AG04450 (cell line): ENCODE measurements at regions not wholly inside any gene's neighbourhood (a gene's known extent, or its start where the extent isn't known, plus 50 kb on each side); places are given as distances from the start of the nearest gene placed in this dataset.

ENCODE experiments used
- CTCF ChIA-PET: fragments of 300-600, 350-600 bp; formaldehyde crosslinking; extraction: SDS; loops from one replicate; lab custom pipeline; 2022; ENCODE audit warnings: antibody characterized with exemption, inconsistent platforms; lab: Charles Lee
- POLR2A ChIA-PET: fragments of 350-600 bp; formaldehyde crosslinking; extraction: SDS; loops from one replicate; lab custom pipeline; 2021; ENCODE audit warnings: antibody characterized with exemption, inconsistent platforms; lab: Yijun Ruan, JAX
- DNase-seq: peaks from one replicate; pipeline ENCODE4 v3.0.0-alpha.2; 2011; ENCODE audit warnings: low read depth, low spot score
- H3K27ac ChIP-seq: one replicate; pipeline ENCODE4 v1.5.1; 2012; ENCODE audit warnings: low read depth, low read length, control low read depth
- H3K27me3 ChIP-seq: one replicate; pipeline ENCODE4 v1.6.0; 2012; ENCODE audit warnings: low read length; ENCODE audit not compliant: control insufficient read depth, insufficient read depth
- H3K4me3 ChIP-seq: 2 replicates; pipeline ENCODE4 v1.5.1; 2011; ENCODE audit warnings: mild to moderate bottlenecking, low read depth, low read length, control low read depth
- H3K9me3 ChIP-seq: 2 replicates; pipeline ENCODE4 v1.5.1; 2012; ENCODE audit warnings: low read length; ENCODE audit not compliant: control insufficient read depth, insufficient read depth
- CTCF ChIP-seq: IDR thresholded peaks from 2 replicates; pipeline ENCODE4 v1.5.1; 2011; ENCODE audit warnings: low read depth, low read length, control low read depth, inconsistent platforms

DNA sequence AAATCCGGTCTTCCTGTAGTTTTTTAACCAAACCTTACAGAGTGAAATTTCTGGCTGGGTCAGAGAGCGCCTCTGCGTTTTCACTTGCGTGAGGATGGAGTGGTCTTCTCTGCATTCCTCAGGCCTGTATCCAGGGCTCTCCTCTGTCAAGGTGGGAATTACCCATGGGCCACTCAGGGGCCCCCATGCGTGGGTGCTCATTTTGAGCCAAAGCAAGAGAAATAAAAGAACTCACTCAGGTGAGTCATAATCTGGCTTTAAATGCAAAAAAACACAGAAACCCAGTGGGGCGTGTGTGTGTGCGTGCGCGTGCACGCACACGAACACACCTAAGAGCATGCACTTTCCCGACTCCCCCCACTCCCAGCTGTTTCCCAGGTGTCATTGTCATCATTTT, 104.0 kb upstream of the PWP1 start:
- H3K9me3 ChIP-seq, result no peaks in the 10 kb centered on the region
- POLR2A ChIA-PET, result no interaction called here
- no peaks in the 10 kb centered on the region for H3K27me3 ChIP-seq
- H3K27ac ChIP-seq, result no peak overlapping the region
- CTCF ChIA-PET, result no interaction called here
- peak overlapping the region; percentile 38 for H3K4me3 ChIP-seq
- DNase-seq, result no peak
- no peak for TF ChIP-seq CTCF

DNA sequence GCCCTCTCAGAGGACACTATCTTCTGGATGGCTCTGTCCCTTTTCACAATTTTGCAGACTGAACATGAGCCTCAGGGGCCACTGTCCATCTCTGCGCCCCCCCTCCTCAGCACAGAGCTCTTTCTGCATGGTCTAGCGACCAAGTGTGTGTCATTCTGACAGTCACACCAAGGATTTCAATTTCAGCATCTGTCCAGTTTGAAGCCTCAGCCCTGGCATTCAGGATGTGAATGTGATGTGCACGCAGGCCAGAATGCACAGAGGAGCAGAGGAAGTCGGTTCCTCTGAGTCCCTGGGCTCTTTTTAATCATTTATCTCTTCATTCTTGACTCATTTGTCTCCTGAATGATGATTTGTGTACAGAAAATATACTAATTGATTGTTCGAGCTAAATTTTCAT, 102.0 kb upstream of the PWP1 start:
- ChIA-PET CTCF (interaction anchor here (0.6 to 4.6 kb wide), 3 partner anchors 25 to 491 kb away, joined by 3 to 26 read pairs (median 7); no protein-coding TSS in a partner anchor), POLR2A (no interaction called here)
- DNase-seq, result no peak
- no peak overlapping the region for H3K4me3 ChIP-seq
- H3K27me3 ChIP-seq, result no peaks in the 10 kb centered on the region
- no peak overlapping the region for H3K27ac ChIP-seq
- peaks cover 7% of the 10 kb centered on the region; the same call in 1 of the 2 replicates for H3K9me3 ChIP-seq
- no peak for TF ChIP-seq CTCF

GRCh38 chr12:107584563-107584962, 101.0 kb upstream of the PWP1 start:
- Histone ChIP-seq H3K9me3 (peaks cover 7% of the 10 kb centered on the region; the same call in 1 of the 2 replicates), H3K4me3 (no peak overlapping the region), H3K27ac (no peak overlapping the region), H3K27me3 (no peaks in the 10 kb centered on the region)
- no peak for TF ChIP-seq CTCF
- no peak for DNase-seq
- CTCF ChIA-PET, result interaction anchor here (1.9 to 4.6 kb wide), 2 partner anchors 24 to 453 kb away, joined by 7 to 26 read pairs; no protein-coding TSS in a partner anchor
- POLR2A ChIA-PET, result no interaction called here

DNA sequence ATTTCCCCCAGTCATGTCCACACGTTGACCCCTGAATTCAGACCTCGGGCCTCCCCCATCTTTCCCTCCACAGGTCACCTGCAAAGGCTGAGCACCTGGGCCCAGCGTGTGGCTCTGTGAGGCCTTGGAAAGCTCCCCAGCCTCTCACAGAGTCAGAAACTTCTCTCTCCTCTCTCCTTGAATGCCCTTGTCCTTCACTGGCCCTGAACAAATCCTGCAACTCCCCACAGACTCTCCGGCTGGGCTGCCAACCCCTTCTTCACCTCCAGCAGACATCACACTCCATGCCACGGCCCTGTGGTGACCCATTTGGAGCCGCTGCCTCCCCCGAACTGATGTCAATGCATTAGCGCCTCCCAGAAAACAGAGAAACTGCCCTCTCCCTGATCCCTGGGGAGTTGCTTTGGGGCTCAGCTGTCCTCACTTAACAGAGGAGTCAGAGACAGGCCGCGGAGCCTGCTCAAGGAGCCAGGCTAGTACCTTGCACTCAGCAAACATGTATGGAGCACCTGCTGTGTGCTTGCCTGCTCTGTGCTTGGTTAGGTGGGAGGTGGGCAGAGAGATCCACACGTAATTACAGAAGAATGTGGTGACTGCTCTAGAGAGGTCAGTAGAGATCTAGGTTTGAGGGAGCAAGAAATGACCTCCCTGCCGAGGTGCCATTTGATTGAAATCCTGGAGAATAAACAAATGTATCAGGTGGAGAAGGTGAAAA, 99.2 kb upstream of the PWP1 start:
- Histone ChIP-seq H3K27me3 (no peaks in the 10 kb centered on the region), H3K27ac (no peak overlapping the region), H3K9me3 (peaks cover 7% of the 10 kb centered on the region; the same call in 1 of the 2 replicates), H3K4me3 (no peak overlapping the region)
- CTCF ChIA-PET, result interaction anchor here (4.6 kb wide), 1 partner anchor 22 kb away, joined by 26 read pairs; no protein-coding TSS in a partner anchor
- POLR2A ChIA-PET, result no interaction called here
- no peak for DNase-seq
- TF ChIP-seq CTCF, result no peak

DNA sequence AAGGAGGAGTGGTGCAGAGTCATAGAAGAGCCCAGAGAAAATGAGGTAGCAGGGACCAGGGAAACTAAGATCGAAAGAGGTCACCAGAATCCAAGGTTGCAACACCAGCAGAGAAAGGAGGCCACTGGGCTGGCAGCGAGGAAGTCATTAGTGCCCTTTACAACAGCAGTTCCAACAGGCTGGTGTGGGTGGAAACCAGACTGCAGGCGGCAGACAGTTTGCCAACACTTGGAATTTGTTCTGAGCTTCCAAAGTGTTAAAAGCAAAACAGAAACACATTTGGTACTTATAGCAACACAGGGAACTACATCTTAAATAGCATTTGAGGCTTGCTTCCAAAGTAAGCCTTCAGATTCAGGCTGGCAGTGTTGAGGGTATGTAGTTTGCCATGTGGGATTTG, 95.2 kb upstream of the PWP1 start:
- POLR2A ChIA-PET, result no interaction called here
- peaks cover 11% of the 10 kb centered on the region; the same call in 1 of the 2 replicates for H3K9me3 ChIP-seq
- DNase-seq, result no peak
- no peak overlapping the region for H3K27ac ChIP-seq
- CTCF ChIA-PET, result interaction anchor here (0.9 to 1.3 kb wide), 3 partner anchors 12 to 485 kb away, joined by 3 to 4 read pairs (median 4); no protein-coding TSS in a partner anchor
- no peaks in the 10 kb centered on the region for H3K27me3 ChIP-seq
- no peak overlapping the region for H3K4me3 ChIP-seq
- no peak for TF ChIP-seq CTCF
